ENCODE measurements at regions not wholly inside any gene's neighbourhood (a gene's known extent, or its start where the extent isn't known, plus 50 kb on each side); places are given as distances from the start of the nearest gene placed in this dataset.

- peaks cover 10% of the 10 kb centered on the region for H3K4me1 ChIP-seq
- H3K27ac ChIP-seq, result no peak overlapping the region
- no peaks in the 10 kb centered on the region for H3K36me3 ChIP-seq
- H3K9me3 ChIP-seq, result no peaks in the 10 kb centered on the region
- no peaks in the 10 kb centered on the region for H3K27me3 ChIP-seq
- intact Hi-C loops (cut with DNase I), result no loop called here
- TF ChIP-seq POLR2AphosphoS5 (IDR thresholded peaks at IDR 0.05; ENCODE audit: insufficient read depth in 1 of 2, low read depth in 1 of 2) (no peak), POLR2A (IDR thresholded peaks at IDR 0.05) (no peak), CTCF (IDR thresholded peaks at IDR 0.05) (no peak)
- DNase-seq (ENCODE audit: extremely low spot score in 2 of 2), result no peak
- H3K4me3 ChIP-seq, result no peak overlapping the region
Measured at GRCh38 chr10:44567471-44567870, 182.6 kb upstream of the CXCL12 start.

GRCh38 chr10:44569193-44570091 lies 184.5 kb upstream of the CXCL12 start:
- peaks cover 10% of the 10 kb centered on the region for H3K4me1 ChIP-seq
- no peaks in the 10 kb centered on the region for H3K9me3 ChIP-seq
- H3K27ac ChIP-seq, result peak overlapping the region; percentile 20
- DNase-seq (ENCODE audit: extremely low spot score in 2 of 2), result peak in 1 of 2 donors; percentile 82
- no peaks in the 10 kb centered on the region for H3K36me3 ChIP-seq
- intact Hi-C loops (cut with DNase I), result no loop called here
- TF ChIP-seq POLR2A (IDR thresholded peaks at IDR 0.05), result no peak
- TF ChIP-seq CTCF (IDR thresholded peaks at IDR 0.05), result no peak
- TF ChIP-seq POLR2AphosphoS5 (IDR thresholded peaks at IDR 0.05; ENCODE audit: insufficient read depth in 1 of 2, low read depth in 1 of 2), result no peak
- no peak overlapping the region for H3K4me3 ChIP-seq
- H3K27me3 ChIP-seq, result no peaks in the 10 kb centered on the region

GRCh38 chr10:44571701-44572100 lies 186.8 kb upstream of the CXCL12 start:
- Histone ChIP-seq H3K4me1 (peaks cover 12% of the 10 kb centered on the region), H3K4me3 (no peak overlapping the region), H3K36me3 (no peaks in the 10 kb centered on the region), H3K27ac (no peak overlapping the region), H3K9me3 (no peaks in the 10 kb centered on the region), H3K27me3 (no peaks in the 10 kb centered on the region)
- TF ChIP-seq POLR2A (IDR thresholded peaks at IDR 0.05) (no peak), POLR2AphosphoS5 (IDR thresholded peaks at IDR 0.05; ENCODE audit: insufficient read depth in 1 of 2, low read depth in 1 of 2) (no peak), CTCF (IDR thresholded peaks at IDR 0.05) (no peak)
- peak in 1 of 2 donors; percentile 32 for DNase-seq (ENCODE audit: extremely low spot score in 2 of 2)
- intact Hi-C loops (cut with DNase I), result no loop called here

GRCh38 chr10:44572146-44572545 lies 187.2 kb upstream of the CXCL12 start:
- Histone ChIP-seq H3K27me3 (no peaks in the 10 kb centered on the region), H3K4me1 (peaks cover 16% of the 10 kb centered on the region), H3K4me3 (no peak overlapping the region), H3K9me3 (no peaks in the 10 kb centered on the region), H3K36me3 (no peaks in the 10 kb centered on the region), H3K27ac (no peak overlapping the region)
- TF ChIP-seq CTCF (IDR thresholded peaks at IDR 0.05) (no peak), POLR2A (IDR thresholded peaks at IDR 0.05) (no peak), POLR2AphosphoS5 (IDR thresholded peaks at IDR 0.05; ENCODE audit: insufficient read depth in 1 of 2, low read depth in 1 of 2) (no peak)
- peak; percentile 79 to 91 for DNase-seq (ENCODE audit: extremely low spot score in 2 of 2)
- intact Hi-C loops (cut with DNase I), result no loop called here

GRCh38 chr10:44573821-44574220 lies 188.9 kb upstream of the CXCL12 start:
- no peaks in the 10 kb centered on the region for H3K36me3 ChIP-seq
- DNase-seq (ENCODE audit: extremely low spot score in 2 of 2), result peak in 1 of 2 donors; percentile 70
- no peaks in the 10 kb centered on the region for H3K9me3 ChIP-seq
- intact Hi-C loops (cut with DNase I), result no loop called here
- no peak for TF ChIP-seq POLR2A (IDR thresholded peaks at IDR 0.05)
- no peak overlapping the region for H3K27ac ChIP-seq
- peaks cover 17% of the 10 kb centered on the region for H3K4me1 ChIP-seq
- no peaks in the 10 kb centered on the region for H3K27me3 ChIP-seq
- H3K4me3 ChIP-seq, result no peak overlapping the region

Data from vagina (tissue), 2 donors.